GM23338 (cell line): ENCODE measurements at regions not wholly inside any gene's neighbourhood (a gene's known extent, or its start where the extent isn't known, plus 50 kb on each side); places are given as distances from the start of the nearest gene placed in this dataset.

Source experiments
- POLR2AphosphoS5 ChIP-seq: IDR thresholded peaks from 2 replicates; pipeline ENCODE4 v1.6.1; 2016; ENCODE audit warnings: antibody characterized with exemption, low read depth
- TF ChIP-seq, protein P1 (sequence below), 2 experiments: fragments of 200-600 bp in 1 of 2; sonication (generic) in 1 of 2; conservative IDR thresholded peaks; 2 replicates each; pipeline versions ENCODE4 v1.5.1 to v1.6.1; 2016 to 2017; ENCODE audit warnings: antibody characterized with exemption in 2 of 2, low read depth in 2 of 2, mild to moderate bottlenecking in 2 of 2, moderate library complexity in 1 of 2

DNA sequence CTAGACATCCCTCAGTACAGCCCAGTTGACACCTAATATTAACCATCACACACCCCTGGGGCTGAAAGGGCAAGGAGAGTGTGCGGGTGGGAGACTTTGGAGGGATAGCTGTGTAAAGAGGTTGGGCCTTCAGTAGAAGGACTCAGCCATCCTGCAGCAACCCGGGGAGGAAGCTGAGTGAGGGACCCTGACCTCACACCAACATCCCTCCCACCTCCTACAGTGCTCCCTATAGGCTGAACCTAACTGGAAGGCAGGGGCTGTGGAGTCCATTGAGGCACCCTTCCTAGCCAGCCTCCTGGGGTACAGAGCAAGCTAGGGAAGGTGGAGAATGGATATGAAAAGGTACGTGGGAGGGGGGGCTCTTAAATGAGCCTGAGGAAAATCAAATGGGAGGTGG is 276.3 kb downstream of the PTTG2 start:
- no peak for TF ChIP-seq POLR2AphosphoS5
- TF ChIP-seq, protein P1, sequence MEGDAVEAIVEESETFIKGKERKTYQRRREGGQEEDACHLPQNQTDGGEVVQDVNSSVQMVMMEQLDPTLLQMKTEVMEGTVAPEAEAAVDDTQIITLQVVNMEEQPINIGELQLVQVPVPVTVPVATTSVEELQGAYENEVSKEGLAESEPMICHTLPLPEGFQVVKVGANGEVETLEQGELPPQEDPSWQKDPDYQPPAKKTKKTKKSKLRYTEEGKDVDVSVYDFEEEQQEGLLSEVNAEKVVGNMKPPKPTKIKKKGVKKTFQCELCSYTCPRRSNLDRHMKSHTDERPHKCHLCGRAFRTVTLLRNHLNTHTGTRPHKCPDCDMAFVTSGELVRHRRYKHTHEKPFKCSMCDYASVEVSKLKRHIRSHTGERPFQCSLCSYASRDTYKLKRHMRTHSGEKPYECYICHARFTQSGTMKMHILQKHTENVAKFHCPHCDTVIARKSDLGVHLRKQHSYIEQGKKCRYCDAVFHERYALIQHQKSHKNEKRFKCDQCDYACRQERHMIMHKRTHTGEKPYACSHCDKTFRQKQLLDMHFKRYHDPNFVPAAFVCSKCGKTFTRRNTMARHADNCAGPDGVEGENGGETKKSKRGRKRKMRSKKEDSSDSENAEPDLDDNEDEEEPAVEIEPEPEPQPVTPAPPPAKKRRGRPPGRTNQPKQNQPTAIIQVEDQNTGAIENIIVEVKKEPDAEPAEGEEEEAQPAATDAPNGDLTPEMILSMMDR (conservative IDR thresholded peaks at IDR 0.05; ENCODE audit: low read depth in 2 of 2): no peak
